ENCODE measurements at regions not wholly inside any gene's neighbourhood (a gene's known extent, or its start where the extent isn't known, plus 50 kb on each side); places are given as distances from the start of the nearest gene placed in this dataset.

GRCh38 chr3:76834657-76835056, 205.2 kb upstream of the ROBO2 start:
- Histone ChIP-seq H3K27me3 (ENCODE audit: insufficient read depth) (no peaks in the 10 kb centered on the region), H4K20me1 (ENCODE audit: insufficient read depth) (no peaks in the 10 kb centered on the region), H3K4me3 (ENCODE audit: low read depth in 2 of 2, low read length in 1 of 2) (no peak overlapping the region), H3F3A (replicated peaks; ENCODE audit: insufficient read depth) (no peaks in the 10 kb centered on the region), H3K9me3 (no peaks in the 10 kb centered on the region), H3K36me3 (replicated peaks in 1 of 2; ENCODE audit: control insufficient read depth in 1 of 2, insufficient read depth in 2 of 2, low read length in 1 of 2) (no peaks in the 10 kb centered on the region), H2AFZ (ENCODE audit: low read depth) (no peak overlapping the region), H3K4me1 (ENCODE audit: control insufficient read depth in 1 of 2, insufficient read depth in 2 of 2, low read depth in 1 of 2, low read length in 1 of 2) (no peaks in the 10 kb centered on the region), H3K4me2 (no peak overlapping the region), H3K9ac (no peak overlapping the region), H3K27ac (ENCODE audit: low read depth in 2 of 2, low read length in 1 of 2) (no peak overlapping the region), H3K9me2 (no peaks in the 10 kb centered on the region), H3K79me2 (ENCODE audit: insufficient read depth) (no peaks in the 10 kb centered on the region)
- POLR2A ChIA-PET: no interaction called here
- no peak for DNase-seq
- 39% methylated on average over 3 of the region's 3 CpGs for WGBS (ENCODE audit: low lambda C conversion rate)
- CTCF ChIA-PET: no interaction called here
- TF ChIP-seq EZH2phosphoT487 (IDR thresholded peaks at IDR 0.05; ENCODE audit: borderline replicate concordance, low read depth): no peak
- TF ChIP-seq JUND (IDR thresholded peaks at IDR 0.05): no peak
- no peak for TF ChIP-seq NFIC (IDR thresholded peaks at IDR 0.05; ENCODE audit: borderline replicate concordance)
- no peak for TF ChIP-seq POLR2AphosphoS5 (IDR thresholded peaks at IDR 0.05; ENCODE audit: low read depth, low read length)
- TF ChIP-seq SMC3 (IDR thresholded peaks at IDR 0.05; ENCODE audit: low read depth, low read length): no peak
- TF ChIP-seq REST (IDR thresholded peaks at IDR 0.05; ENCODE audit: low read depth, low read length): no peak
- no peak for TF ChIP-seq TCF12 (IDR thresholded peaks at IDR 0.05)

GRCh38 chr3:76841747-76842146, 198.2 kb upstream of the ROBO2 start:
- Histone ChIP-seq H3K36me3 (replicated peaks in 1 of 2; ENCODE audit: control insufficient read depth in 1 of 2, insufficient read depth in 2 of 2, low read length in 1 of 2) (no peaks in the 10 kb centered on the region), H3K79me2 (ENCODE audit: insufficient read depth) (no peaks in the 10 kb centered on the region), H2AFZ (ENCODE audit: low read depth) (no peak overlapping the region), H3K27ac (ENCODE audit: low read depth in 2 of 2, low read length in 1 of 2) (0 out of 4 replicates have a peak overlapping the region, but pooled peaks of 1 of the 2 experiments have one; percentile 22), H3K9ac (no peak overlapping the region), H3F3A (replicated peaks; ENCODE audit: insufficient read depth) (no peaks in the 10 kb centered on the region), H3K27me3 (ENCODE audit: insufficient read depth) (no peaks in the 10 kb centered on the region), H4K20me1 (ENCODE audit: insufficient read depth) (no peaks in the 10 kb centered on the region), H3K4me3 (ENCODE audit: low read depth in 2 of 2, low read length in 1 of 2) (no peak overlapping the region), H3K9me2 (no peaks in the 10 kb centered on the region), H3K9me3 (no peaks in the 10 kb centered on the region), H3K4me1 (ENCODE audit: control insufficient read depth in 1 of 2, insufficient read depth in 2 of 2, low read depth in 1 of 2, low read length in 1 of 2) (peaks cover 0 to 3% of the 10 kb centered on the region in 2 experiments; a peak in 2 of 4 replicates), H3K4me2 (no peak overlapping the region)
- DNase-seq: no peak
- ChIA-PET POLR2A (no interaction called here), CTCF (no interaction called here)
- 46% methylated on average over 4 of the region's 4 CpGs for WGBS (ENCODE audit: low lambda C conversion rate)
- TF ChIP-seq RFX5 (IDR thresholded peaks at IDR 0.05; ENCODE audit: low read length) (no peak), SIN3A (IDR thresholded peaks at IDR 0.05; ENCODE audit: borderline replicate concordance, low read depth, low read length) (no peak), RCOR1 (IDR thresholded peaks at IDR 0.05; ENCODE audit: low read length) (no peak), GATA2 (CRISPR knock-in tag; IDR thresholded peaks at IDR 0.05) (peak; percentile 24; the same call in 1 of the 2 replicates), POLR2AphosphoS5 (IDR thresholded peaks at IDR 0.05; ENCODE audit: low read depth, low read length) (no peak), ELF1 (IDR thresholded peaks at IDR 0.05) (no peak)
